Lower leg skin (tissue), 3 donors: ENCODE measurements at regions not wholly inside any gene's neighbourhood (a gene's known extent, or its start where the extent isn't known, plus 50 kb on each side); places are given as distances from the start of the nearest gene placed in this dataset.

Experiments used
- POLR2A ChIP-seq, 2 donors: fragments of 450-650 bp; IDR thresholded peaks; one replicate each; pipeline ENCODE4 v1.6.1; 2016 to 2017; ENCODE audit warnings: antibody characterized with exemption in 2 of 2, mild to moderate bottlenecking in 1 of 2, moderate library complexity in 1 of 2
- TF ChIP-seq, protein P1 (sequence below), 3 donors: fragments of 450-650 bp; IDR thresholded peaks; one replicate each; pipeline ENCODE4 v1.5.1; 2016; ENCODE audit warnings: antibody characterized with exemption in 3 of 3, mild to moderate bottlenecking in 3 of 3, moderate library complexity in 2 of 3

DNA sequence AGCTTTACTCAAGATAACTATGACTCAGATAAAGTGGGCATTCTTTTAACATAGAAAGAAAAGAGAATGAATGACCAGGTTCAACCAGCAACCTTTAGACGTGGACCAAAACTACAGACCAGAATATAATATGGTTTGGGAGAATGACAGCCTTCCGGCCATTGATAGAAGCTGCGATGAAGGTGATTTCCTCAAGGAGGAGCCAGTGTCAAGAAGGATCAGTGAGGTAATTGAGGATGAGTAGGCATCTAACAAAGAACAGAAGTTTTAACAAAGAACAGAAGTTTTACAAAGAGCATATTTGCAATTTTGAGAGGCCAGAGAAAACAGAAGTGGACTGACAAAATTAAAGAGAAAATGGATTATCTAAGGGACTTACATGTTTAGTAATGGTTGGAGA is 289.0 kb upstream of the AGTR1 start:
- TF ChIP-seq, protein P1, sequence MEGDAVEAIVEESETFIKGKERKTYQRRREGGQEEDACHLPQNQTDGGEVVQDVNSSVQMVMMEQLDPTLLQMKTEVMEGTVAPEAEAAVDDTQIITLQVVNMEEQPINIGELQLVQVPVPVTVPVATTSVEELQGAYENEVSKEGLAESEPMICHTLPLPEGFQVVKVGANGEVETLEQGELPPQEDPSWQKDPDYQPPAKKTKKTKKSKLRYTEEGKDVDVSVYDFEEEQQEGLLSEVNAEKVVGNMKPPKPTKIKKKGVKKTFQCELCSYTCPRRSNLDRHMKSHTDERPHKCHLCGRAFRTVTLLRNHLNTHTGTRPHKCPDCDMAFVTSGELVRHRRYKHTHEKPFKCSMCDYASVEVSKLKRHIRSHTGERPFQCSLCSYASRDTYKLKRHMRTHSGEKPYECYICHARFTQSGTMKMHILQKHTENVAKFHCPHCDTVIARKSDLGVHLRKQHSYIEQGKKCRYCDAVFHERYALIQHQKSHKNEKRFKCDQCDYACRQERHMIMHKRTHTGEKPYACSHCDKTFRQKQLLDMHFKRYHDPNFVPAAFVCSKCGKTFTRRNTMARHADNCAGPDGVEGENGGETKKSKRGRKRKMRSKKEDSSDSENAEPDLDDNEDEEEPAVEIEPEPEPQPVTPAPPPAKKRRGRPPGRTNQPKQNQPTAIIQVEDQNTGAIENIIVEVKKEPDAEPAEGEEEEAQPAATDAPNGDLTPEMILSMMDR (IDR thresholded peaks at IDR 0.05), result no peak
- TF ChIP-seq POLR2A (IDR thresholded peaks at IDR 0.05), result no peak
